ENCODE measurements at regions not wholly inside any gene's neighbourhood (a gene's known extent, or its start where the extent isn't known, plus 50 kb on each side); places are given as distances from the start of the nearest gene placed in this dataset.
"Not testable (repeated sequence)": the region's sequence is repeated elsewhere in the genome, so short reads cannot be mapped to it uniquely, and the experiment has no call there.

- DNase-seq: not testable (repeated sequence)
Measured at GRCh38 chr15:92827991-92828390, 72.1 kb upstream of the CHD2 start.

DNA sequence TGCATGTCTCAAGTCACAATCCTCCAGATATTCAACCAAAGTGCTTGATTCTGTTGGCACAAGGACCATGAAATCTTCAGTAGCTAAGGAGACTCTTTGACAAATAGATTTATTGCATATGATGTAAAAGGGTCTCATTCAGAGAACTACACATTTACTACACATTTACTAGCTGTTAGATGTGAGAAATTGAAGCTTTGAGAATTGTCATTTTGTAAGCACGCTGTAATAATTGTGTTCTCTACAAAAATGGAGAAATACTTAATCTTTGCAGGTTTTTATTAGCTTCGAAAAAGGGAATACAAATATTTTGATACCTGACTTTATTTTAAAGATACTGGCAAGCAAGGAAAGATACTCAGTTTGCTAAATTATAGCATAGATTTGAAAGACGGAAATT, 70.2 kb upstream of the CHD2 start:
- no peak for DNase-seq

- DNase-seq: no peak
Measured at GRCh38 chr15:92831336-92831654, 68.8 kb upstream of the CHD2 start.

DNA sequence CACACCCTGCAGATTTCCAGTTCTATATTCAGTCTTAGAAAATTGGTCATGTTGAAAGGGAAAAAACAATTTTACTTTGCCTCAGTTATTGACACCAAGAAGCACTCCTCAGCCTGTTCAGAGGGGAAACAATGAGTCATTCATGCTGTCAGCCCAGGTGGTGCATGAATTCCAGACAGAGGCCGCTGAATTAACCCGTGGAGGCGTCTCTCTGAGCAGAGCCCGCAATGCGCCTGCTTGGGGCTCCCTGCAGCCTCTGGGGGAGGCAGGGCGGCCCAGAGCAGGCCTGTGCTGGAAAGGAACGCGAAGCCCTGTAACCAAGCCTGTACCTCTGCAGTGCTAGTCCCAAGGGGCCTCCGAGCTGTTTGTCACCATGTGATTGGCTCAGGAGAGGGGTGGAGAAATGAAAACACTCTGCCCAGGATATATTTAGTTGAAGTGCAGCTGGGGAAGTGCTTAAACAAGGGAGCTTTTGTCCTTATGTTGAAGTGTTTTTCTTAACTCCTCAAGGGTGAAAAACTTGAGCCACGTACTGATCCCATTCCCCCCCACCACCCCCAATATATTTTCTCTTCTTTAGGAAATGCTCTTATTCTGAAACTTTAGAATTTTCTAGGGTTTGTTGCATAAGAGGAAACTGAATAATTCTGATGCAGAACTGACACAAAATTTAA, 68.3 kb upstream of the CHD2 start:
- peak; percentile 93 for DNase-seq

- DNase-seq: no peak
Measured at GRCh38 chr15:92833106-92833433, 67.1 kb upstream of the CHD2 start.

DNA sequence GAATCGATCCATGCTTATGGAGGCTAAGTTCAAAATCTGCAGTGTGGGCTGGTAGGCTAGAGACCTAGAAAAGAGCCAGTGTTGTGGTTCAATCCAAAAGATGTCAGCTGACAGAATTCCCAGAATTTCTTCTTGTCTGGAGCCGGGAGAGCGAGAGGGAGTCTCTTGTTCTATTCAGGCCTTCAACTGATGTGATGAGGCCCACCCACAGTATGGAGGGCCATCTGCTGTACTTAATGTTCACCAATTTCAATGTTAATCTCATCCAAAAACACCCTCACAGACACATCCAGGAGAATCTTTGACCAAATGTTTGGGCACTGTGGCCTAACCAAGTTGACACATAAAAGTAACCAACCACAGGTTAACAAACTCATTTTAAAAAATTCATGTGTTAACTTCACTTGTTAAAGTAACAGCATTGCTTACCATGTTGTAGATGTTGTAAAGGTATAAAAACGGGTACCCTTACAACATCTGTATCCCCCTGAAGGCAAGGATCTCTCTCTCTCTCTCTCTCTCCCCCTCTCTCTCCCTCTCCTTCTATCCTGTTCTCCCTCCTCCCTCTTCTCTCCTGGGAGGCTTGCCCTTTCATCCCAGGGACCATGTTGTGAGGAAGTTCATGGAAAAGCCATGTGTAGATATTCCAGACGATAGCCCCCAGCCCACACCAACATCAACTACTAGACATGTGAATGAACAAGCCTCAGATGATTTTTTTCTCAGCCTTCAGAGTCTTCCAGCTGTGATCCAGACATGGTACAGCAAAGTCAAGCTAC, 66.4 kb upstream of the CHD2 start:
- no peak for DNase-seq

DNA sequence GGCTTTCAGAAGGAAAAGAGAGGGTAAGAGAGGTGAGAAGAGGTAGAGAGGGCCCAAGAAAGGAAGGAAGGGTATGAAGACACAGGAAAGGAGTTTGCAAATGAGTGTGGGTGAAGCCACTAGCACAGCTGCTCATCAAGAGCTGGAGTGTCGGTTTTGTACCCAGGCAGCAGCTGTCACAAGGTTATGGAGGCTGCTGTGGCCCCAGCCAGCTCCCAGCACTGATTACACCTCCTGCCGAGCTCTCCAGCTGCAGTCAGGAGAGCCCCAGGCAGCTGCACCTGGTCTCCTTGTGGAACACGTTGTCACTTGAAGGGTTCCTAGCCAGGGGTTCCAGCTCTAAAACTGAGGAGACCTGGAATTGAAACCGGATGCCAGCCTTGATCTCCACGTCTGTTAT, 60.4 kb upstream of the CHD2 start:
- DNase-seq: no peak

- no peak for DNase-seq
Measured at GRCh38 chr15:92840149-92840548, 60.0 kb upstream of the CHD2 start.

DNA sequence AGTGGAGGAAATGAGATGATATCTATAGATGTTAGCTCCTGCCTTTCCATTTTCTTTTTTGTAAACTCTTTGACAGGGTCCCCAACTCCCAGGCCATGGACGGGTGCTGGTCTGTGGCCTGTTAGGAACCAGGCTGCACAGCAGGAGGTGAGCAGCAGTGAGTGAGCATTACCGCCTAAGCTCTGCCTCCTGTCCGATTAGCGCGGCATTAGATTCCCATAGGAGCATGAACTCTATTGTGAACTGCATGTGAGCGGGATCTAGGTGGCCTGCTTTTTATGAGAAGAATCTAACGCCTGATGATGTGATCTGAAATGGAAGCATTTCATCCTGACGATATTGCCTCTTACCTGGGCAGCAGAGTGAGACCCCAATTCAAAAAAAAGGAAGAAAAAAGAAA, 56.8 kb upstream of the CHD2 start:
- no peak for DNase-seq

GRCh38 chr15:92843814-92844213, 56.3 kb upstream of the CHD2 start:
- DNase-seq: no peak

GRCh38 chr15:92845126-92845508, 55.0 kb upstream of the CHD2 start:
- no peak for DNase-seq

GRCh38 chr15:92846741-92847140, 53.4 kb upstream of the CHD2 start:
- no peak for DNase-seq

- DNase-seq: no peak
Measured at GRCh38 chr15:92847841-92848240, 52.3 kb upstream of the CHD2 start.

DNA sequence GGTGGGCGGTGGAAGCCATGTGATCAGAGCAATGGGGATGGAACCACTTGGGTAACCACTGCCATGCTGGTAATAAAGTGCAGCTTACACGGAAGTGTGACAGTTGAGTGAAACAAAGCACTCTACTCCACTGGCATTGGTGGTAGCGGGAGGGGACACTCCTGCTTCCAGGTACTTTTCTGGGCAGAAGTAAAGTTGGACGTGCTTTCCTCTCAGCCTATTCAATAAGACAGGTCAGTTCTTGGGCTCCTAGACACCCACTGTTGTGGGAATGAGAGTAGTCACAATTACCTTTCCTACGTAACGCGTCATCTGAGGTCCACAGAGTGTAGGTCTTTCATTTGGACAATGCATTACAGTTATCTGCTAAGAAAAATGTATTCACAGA, 51.7 kb upstream of the CHD2 start:
- no peak for DNase-seq

DNA sequence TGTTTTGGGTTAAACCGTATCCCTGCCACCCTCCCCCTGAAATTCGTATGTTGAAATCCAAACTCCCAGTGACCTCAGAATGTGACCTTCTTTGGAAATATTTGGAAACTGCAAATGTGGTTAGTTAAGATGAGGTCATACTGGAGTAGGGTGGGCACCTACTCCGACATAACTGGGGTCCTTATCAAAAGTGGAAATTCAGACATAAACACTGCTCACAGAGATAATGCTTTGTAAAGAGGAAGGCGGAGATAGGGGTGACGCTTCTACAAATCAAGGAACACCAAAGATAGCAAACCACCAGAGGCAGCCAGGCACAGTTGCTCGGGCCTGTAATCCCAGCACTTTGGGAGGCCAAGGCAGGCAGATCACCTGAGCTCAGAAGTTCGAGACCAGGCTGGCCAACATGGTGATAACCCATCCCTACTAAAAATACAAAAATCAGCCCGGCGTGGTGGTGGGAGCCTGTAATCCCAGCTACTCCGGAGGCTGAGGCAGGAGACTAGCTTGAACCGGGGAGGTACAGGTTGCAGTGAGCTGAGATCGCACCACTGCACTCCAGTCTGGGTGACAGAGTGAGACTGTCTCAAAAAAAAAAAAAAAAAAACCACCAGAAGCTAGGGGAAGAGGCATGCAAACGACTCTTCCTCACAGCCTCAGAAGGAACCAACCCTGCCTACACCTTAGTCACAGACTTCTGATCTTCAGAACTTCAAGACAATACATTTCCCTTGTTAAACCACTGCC, 51.1 kb upstream of the CHD2 start:
- DNase-seq: no peak

DNA sequence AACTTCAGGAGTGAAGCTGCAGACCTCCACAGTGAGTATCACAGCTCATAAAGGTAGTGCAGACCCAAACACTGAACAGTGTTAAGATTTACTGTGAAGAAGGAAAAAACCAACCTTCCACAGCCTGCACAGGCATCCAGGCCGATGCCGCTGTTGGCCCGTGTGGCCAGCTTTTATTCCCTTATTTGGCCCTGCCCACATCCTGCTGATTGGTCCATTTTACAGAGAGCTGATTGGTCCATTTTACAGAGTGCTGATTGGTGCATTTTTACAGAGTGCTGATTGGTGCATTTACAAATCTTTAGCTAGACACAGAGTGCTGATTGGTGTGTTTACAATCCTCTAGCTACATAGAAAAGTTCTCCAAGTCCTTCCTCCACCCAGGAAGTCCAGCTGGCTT, 49.9 kb upstream of the CHD2 start:
- not testable (repeated sequence) for DNase-seq
